ENCODE measurements at regions not wholly inside any gene's neighbourhood (a gene's known extent, or its start where the extent isn't known, plus 50 kb on each side); places are given as distances from the start of the nearest gene placed in this dataset.
"Not testable (repeated sequence)": the region's sequence is repeated elsewhere in the genome, so short reads cannot be mapped to it uniquely, and the experiment has no call there.

DNA sequence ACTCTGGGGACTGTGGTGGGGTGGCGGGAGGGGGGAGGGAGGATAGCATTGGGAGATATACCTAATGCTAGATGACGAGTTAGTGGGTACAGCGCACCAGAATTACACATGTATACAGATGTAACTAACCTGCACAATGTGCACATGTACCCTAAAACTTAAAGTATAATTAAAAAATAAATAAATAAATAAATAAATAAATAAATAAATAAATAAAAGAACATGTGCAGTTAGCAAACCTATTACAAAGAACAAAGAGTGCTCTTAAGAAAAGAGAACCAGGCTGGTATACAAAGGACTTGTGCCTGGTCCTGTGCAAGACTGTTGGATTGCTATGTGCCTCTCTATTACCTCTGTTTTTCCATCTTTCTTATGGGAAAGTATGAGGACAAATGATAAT lies 79.3 kb upstream of the FRMPD3 start:
- H3K4me1 ChIP-seq (ENCODE audit: control insufficient read depth, insufficient read depth, low read length); H3K4me3 ChIP-seq (ENCODE audit: low read length); DNase-seq; ATAC-seq; H3K27ac ChIP-seq (ENCODE audit: low read length); H3K27me3 ChIP-seq (ENCODE audit: control insufficient read depth, insufficient read depth); intact Hi-C loops (cut with DNase I); H3K9me3 ChIP-seq (ENCODE audit: control insufficient read depth, low read length): not testable (repeated sequence)
- WGBS: 95% methylated on average over 3 of the region's 3 CpGs

DNA sequence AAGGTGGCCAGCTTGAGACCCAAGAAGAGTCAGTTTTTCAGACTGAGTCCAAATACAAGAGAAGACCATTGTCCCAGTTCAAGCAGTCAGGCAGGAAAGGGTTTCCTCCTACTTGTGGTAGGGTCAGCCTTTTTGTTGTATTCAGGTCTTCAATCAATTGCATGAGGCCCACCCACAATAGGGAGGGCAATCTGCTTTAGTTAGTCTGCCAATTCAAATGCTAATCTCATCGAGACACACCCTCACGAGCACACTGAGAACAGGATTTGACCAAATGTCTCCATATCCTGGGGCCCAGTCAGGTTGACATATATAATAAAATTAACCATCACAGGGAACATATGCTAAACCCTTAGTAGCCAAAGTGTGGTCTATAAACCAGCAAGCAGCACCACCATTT lies 75.3 kb upstream of the FRMPD3 start:
- Histone ChIP-seq H3K27ac (ENCODE audit: low read length) (no peak overlapping the region), H3K27me3 (ENCODE audit: control insufficient read depth, insufficient read depth) (no peaks in the 10 kb centered on the region), H3K4me1 (ENCODE audit: control insufficient read depth, insufficient read depth, low read length) (no peaks in the 10 kb centered on the region), H3K4me3 (ENCODE audit: low read length) (no peak overlapping the region), H3K9me3 (ENCODE audit: control insufficient read depth, low read length) (no peaks in the 10 kb centered on the region)
- DNase-seq: no peak
- intact Hi-C loops (cut with DNase I): no loop called here
- 53% methylated on average over 2 of the region's 2 CpGs for WGBS
- no peak for ATAC-seq

DNA sequence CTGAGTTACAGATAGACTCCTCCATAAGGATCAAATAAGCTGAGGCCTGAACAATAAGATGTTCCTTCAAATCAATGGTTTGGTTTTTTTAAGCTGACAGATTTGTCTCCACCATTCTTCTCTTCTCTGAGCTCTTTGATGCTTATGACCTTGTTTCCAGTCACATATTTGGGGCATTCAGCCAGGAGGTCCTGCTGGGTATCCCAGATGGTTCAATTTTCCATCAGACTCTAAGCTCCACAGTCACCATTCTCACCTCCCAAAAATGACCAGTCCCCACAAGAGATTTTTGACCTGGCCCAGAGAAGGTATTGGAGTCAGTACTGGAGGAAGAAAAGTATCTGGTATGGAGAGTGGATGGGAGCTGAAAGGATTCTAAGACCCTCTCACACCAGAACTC lies 74.6 kb upstream of the FRMPD3 start:
- Histone ChIP-seq H3K4me1 (ENCODE audit: control insufficient read depth, insufficient read depth, low read length) (no peaks in the 10 kb centered on the region), H3K9me3 (ENCODE audit: control insufficient read depth, low read length) (no peaks in the 10 kb centered on the region), H3K27me3 (ENCODE audit: control insufficient read depth, insufficient read depth) (no peaks in the 10 kb centered on the region), H3K27ac (ENCODE audit: low read length) (no peak overlapping the region), H3K4me3 (ENCODE audit: low read length) (no peak overlapping the region)
- ATAC-seq: no peak
- intact Hi-C loops (cut with DNase I): no loop called here
- DNase-seq: no peak

DNA sequence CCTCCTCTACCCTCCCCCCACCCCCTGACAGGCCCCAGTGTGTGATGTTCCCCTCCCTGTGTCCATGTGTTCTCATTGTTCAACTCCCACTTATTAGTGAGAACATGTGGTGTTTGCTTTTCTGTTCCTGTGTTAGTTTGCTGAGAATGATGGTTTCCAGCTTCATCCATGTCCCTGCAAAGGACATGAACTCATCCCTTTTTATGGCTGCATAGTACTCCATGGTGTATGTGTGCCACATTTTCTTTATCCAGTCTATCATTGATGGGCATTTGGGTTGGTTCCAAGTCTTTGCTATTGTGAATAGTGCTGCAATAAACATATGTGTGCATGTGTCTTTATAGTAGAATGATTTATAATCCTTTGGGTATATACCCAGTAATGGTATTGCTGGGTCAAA lies 73.3 kb upstream of the FRMPD3 start:
- intact Hi-C loops (cut with DNase I); H3K4me1 ChIP-seq (ENCODE audit: control insufficient read depth, insufficient read depth, low read length); ATAC-seq; DNase-seq; H3K27me3 ChIP-seq (ENCODE audit: control insufficient read depth, insufficient read depth); H3K4me3 ChIP-seq (ENCODE audit: low read length); H3K9me3 ChIP-seq (ENCODE audit: control insufficient read depth, low read length); H3K27ac ChIP-seq (ENCODE audit: low read length): not testable (repeated sequence)

DNA sequence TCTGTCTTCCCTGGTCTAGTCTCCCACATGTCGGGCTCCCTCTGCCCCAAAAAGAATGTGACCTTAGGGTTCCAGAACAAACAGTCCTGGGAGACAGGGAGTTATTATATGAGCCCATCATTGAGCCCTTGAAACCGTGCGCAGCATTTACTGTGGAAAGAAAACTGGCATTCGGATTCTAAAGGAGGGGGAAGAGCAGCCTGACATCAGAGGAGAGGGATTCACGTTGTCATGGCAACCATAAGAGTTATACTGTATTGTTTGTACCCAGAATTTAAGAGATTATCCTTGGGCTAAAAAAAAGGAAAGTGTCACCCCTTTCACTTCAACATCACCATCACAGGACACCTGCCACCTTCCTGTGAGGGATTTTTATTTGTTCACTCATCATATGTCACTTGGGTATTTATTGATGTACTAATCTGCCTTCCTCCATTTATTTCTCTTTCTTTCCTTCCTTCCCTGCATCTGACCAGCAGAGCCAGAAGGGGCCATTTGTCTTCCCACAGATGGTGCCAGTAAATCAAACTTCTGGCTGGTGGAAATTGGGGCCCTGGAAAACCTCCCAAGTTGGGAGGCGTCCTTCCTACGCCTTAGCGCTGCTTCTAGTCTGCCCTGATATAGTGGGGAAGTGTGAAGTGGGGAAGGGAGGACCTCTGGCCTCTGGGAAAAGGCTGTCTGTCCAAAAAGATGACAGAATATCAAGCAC lies 64.9 kb upstream of the FRMPD3 start:
- no peak for DNase-seq
- no peak for ATAC-seq
- no peak overlapping the region for H3K4me3 ChIP-seq (ENCODE audit: low read length)
- WGBS: 71% methylated on average over 8 of the region's 8 CpGs
- no peak overlapping the region for H3K27ac ChIP-seq (ENCODE audit: low read length)
- no peaks in the 10 kb centered on the region for H3K27me3 ChIP-seq (ENCODE audit: control insufficient read depth, insufficient read depth)
- intact Hi-C loops (cut with DNase I): no loop called here
- H3K9me3 ChIP-seq (ENCODE audit: control insufficient read depth, low read length): no peaks in the 10 kb centered on the region
- no peaks in the 10 kb centered on the region for H3K4me1 ChIP-seq (ENCODE audit: control insufficient read depth, insufficient read depth, low read length)

DNA sequence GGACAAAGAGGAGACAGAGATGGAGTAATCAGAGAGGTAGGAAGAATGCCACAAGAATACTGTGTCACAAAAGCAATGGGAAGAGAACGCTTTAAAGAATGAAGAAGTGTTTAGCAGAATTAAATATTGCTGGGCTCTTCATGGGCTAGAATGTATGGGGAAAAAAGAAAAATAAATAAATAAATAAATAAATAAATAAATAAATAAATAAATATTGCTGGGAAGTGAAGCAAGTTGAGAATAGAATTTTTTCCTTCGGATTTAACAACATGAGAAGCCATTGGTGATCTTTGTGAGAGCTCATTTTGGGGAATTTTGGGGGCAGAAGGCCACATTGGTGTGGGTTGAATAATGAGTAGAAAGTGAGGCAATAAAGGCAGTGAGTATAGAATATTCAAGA lies 59.7 kb upstream of the FRMPD3 start:
- WGBS: 86% methylated on average over 2 of the region's 2 CpGs
- no peak overlapping the region for H3K4me3 ChIP-seq (ENCODE audit: low read length)
- H3K27me3 ChIP-seq (ENCODE audit: control insufficient read depth, insufficient read depth): no peaks in the 10 kb centered on the region
- intact Hi-C loops (cut with DNase I): no loop called here
- no peaks in the 10 kb centered on the region for H3K9me3 ChIP-seq (ENCODE audit: control insufficient read depth, low read length)
- no peak for ATAC-seq
- no peak for DNase-seq
- no peaks in the 10 kb centered on the region for H3K4me1 ChIP-seq (ENCODE audit: control insufficient read depth, insufficient read depth, low read length)
- no peak overlapping the region for H3K27ac ChIP-seq (ENCODE audit: low read length)

DNA sequence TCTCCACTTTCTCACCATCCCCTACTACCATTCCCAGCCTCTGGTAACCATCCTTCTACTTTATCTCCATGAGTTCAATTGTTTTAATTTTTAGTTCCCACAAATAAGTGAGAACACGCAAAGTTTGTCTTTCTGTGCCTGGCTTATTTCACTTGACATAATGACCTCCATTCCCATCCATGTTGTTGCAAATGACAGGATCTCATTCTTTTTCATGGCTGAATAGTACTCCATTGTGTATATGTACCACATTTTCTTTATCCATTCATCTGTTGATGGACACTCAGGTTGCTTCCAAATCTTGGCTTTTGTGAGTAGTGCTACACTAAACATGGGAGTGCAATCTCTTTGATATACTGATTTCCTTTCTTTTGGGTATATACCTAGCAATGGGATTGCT lies 55.8 kb upstream of the FRMPD3 start:
- DNase-seq; H3K4me3 ChIP-seq (ENCODE audit: low read length); H3K27me3 ChIP-seq (ENCODE audit: control insufficient read depth, insufficient read depth); H3K9me3 ChIP-seq (ENCODE audit: control insufficient read depth, low read length); intact Hi-C loops (cut with DNase I); H3K27ac ChIP-seq (ENCODE audit: low read length); H3K4me1 ChIP-seq (ENCODE audit: control insufficient read depth, insufficient read depth, low read length); ATAC-seq: not testable (repeated sequence)
- WGBS: 97% methylated on average over 1 of the region's 1 CpG

DNA sequence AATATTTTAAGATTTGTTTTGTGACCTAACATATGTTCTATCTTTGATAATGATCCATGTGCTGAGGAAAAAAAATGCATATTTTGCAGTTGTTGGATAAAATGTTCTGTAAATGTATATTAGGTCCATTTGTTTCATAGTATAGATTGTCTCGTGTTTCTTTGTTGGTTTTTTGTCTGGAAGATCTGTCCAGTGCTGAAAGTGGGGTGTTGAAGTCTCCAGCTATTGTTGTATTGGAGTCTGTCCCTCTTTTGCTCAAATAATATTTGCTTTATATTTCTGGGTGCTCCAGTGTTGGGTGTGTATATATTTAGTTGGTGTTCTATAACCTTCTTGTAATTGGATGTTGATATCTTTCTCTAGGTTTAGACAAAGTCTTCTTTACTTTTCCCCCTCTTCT lies 53.2 kb upstream of the FRMPD3 start:
- WGBS: 42% methylated on average over 1 of the region's 1 CpG
- ATAC-seq (no peak), DNase-seq (no peak)
- intact Hi-C loops (cut with DNase I): no loop called here
- Histone ChIP-seq H3K4me1 (ENCODE audit: control insufficient read depth, insufficient read depth, low read length) (no peaks in the 10 kb centered on the region), H3K4me3 (ENCODE audit: low read length) (no peak overlapping the region), H3K27ac (ENCODE audit: low read length) (no peak overlapping the region), H3K9me3 (ENCODE audit: control insufficient read depth, low read length) (no peaks in the 10 kb centered on the region), H3K27me3 (ENCODE audit: control insufficient read depth, insufficient read depth) (no peaks in the 10 kb centered on the region)

DNA sequence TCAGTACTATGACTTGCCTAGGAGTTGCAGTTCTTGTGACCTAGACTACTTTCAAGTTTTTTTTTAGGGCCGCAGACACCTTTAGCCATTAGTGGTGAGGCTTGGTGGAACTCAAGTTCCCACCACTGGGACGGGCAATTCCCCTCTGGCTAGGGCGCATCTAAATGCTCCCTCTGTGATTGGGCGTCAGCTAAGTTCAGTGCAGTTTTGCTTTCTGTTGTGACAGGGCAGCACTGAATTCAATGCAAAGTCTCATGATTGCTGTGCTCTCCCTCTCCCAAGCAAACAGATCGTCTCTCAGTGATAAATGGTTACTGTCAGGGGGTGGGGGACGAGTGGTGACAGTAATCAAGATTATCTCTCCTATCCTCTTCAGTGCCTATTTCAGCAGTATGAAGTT lies 52.7 kb upstream of the FRMPD3 start:
- Histone ChIP-seq H3K4me1 (ENCODE audit: control insufficient read depth, insufficient read depth, low read length) (no peaks in the 10 kb centered on the region), H3K27ac (ENCODE audit: low read length) (no peak overlapping the region), H3K9me3 (ENCODE audit: control insufficient read depth, low read length) (no peaks in the 10 kb centered on the region), H3K4me3 (ENCODE audit: low read length) (no peak overlapping the region), H3K27me3 (ENCODE audit: control insufficient read depth, insufficient read depth) (no peaks in the 10 kb centered on the region)
- WGBS: 56% methylated on average over 6 of the region's 6 CpGs
- DNase-seq: no peak
- intact Hi-C loops (cut with DNase I): no loop called here
- no peak for ATAC-seq

DNA sequence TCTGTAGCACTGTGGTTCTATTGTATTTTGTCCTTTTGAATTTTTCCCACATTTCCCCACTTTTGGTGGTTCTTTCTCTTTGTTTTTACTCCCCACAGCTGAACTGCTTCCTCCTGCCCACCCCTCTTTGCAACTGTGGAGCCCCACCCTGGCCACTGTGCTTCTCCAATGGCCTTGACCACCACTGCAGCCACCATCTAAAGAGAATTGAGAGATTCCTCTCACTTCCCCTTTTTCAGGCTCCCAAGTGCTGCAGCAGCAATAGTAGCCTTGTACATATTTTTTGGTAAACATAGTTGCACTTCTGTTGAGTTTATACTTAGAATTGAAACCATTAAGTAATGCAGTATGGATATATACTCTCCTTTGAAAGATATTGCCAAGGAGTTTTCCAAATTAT lies 51.3 kb upstream of the FRMPD3 start:
- intact Hi-C loops (cut with DNase I): no loop called here
- H3K4me3 ChIP-seq (ENCODE audit: low read length): no peak overlapping the region
- no peaks in the 10 kb centered on the region for H3K9me3 ChIP-seq (ENCODE audit: control insufficient read depth, low read length)
- no peaks in the 10 kb centered on the region for H3K27me3 ChIP-seq (ENCODE audit: control insufficient read depth, insufficient read depth)
- ATAC-seq (no peak), DNase-seq (peak in 2 of 3 donors; percentile 53 to 54)
- H3K27ac ChIP-seq (ENCODE audit: low read length): no peak overlapping the region
- no peaks in the 10 kb centered on the region for H3K4me1 ChIP-seq (ENCODE audit: control insufficient read depth, insufficient read depth, low read length)

Measured in right cardiac atrium (tissue), 5 donors.